ENCODE measurements at regions not wholly inside any gene's neighbourhood (a gene's known extent, or its start where the extent isn't known, plus 50 kb on each side); places are given as distances from the start of the nearest gene placed in this dataset.

- no peak for DNase-seq
These were observed 133.2 kb downstream of the TMEM174 start for GRCh38 chr5:73306078-73306719.

GRCh38 chr5:73305386-73305785 is 132.4 kb downstream of the TMEM174 start:
- no peak for DNase-seq

GRCh38 chr5:73304381-73304780 is 131.4 kb downstream of the TMEM174 start:
- DNase-seq = no peak

GRCh38 chr5:73303148-73304079 is 130.4 kb downstream of the TMEM174 start:
- no peak for DNase-seq

- no peak for DNase-seq
These were observed 129.8 kb downstream of the TMEM174 start for GRCh38 chr5:73302797-73303147.

GRCh38 chr5:73301208-73301901 is 128.4 kb downstream of the TMEM174 start:
- DNase-seq = no peak

- no peak for DNase-seq
These were observed 127.6 kb downstream of the TMEM174 start for GRCh38 chr5:73300337-73301207.

- no peak for DNase-seq
These were observed 126.8 kb downstream of the TMEM174 start for GRCh38 chr5:73299665-73300336.

GRCh38 chr5:73298772-73299630 is 126.0 kb downstream of the TMEM174 start:
- DNase-seq = no peak

GRCh38 chr5:73298251-73298771 is 125.3 kb downstream of the TMEM174 start:
- no peak for DNase-seq

GRCh38 chr5:73297430-73297829 is 124.4 kb downstream of the TMEM174 start:
- DNase-seq = no peak

GRCh38 chr5:73296772-73297171 is 123.8 kb downstream of the TMEM174 start:
- DNase-seq = no peak

GRCh38 chr5:73295921-73296320 is 122.9 kb downstream of the TMEM174 start:
- DNase-seq = no peak

- DNase-seq = no peak
These were observed 122.5 kb downstream of the TMEM174 start for GRCh38 chr5:73295447-73295846.

GRCh38 chr5:73292816-73293459 is 119.9 kb downstream of the TMEM174 start:
- no peak for DNase-seq

GRCh38 chr5:73291873-73292272 is 118.9 kb downstream of the TMEM174 start:
- DNase-seq = no peak

GRCh38 chr5:73290242-73290641 is 117.2 kb downstream of the TMEM174 start:
- no peak for DNase-seq

GRCh38 chr5:73288803-73289720 is 116.1 kb downstream of the TMEM174 start:
- no peak for DNase-seq

- no peak for DNase-seq
These were observed 113.9 kb downstream of the TMEM174 start for GRCh38 chr5:73286896-73287295.

Data from activated CD4-positive, alpha-beta T cell treated with anti-CD3 and anti-CD28 coated beads, Interleukin-2, amount 50 U/mL, for 16 hours (primary cell).